GM12878 (cell line): ENCODE measurements at regions not wholly inside any gene's neighbourhood (a gene's known extent, or its start where the extent isn't known, plus 50 kb on each side); places are given as distances from the start of the nearest gene placed in this dataset.

ENCODE experiments used
- ATAC-seq: fragments of 200-7000 bp; cut with Tn5 transposase; 3 replicates; pipeline ENCODE4 v1.9.1; 2020; ENCODE audit warnings: mild to moderate bottlenecking, moderate library complexity
- BruUV-seq: library from RNA; stranded (reverse); fragments of 400-500 nt; replicated peaks from 2 replicates; lab custom pipeline; 2021; lab: Mats Ljungman, UMichigan
- CTCF ChIA-PET: fragments of 300-600 bp; sonication (Branson Sonifier 250); formaldehyde crosslinking; extraction: SDS; loops from one replicate; lab custom pipeline; 2021; ENCODE audit warnings: inconsistent platforms; lab: Yijun Ruan, JAX
- POLR2A ChIA-PET: fragments of 350-600 bp; formaldehyde crosslinking; extraction: SDS; loops from one replicate; lab custom pipeline; 2021; ENCODE audit warnings: inconsistent platforms; lab: Charles Lee
- RAD21 ChIA-PET: fragments of 300-600 bp; sonication (Branson Sonifier 250); formaldehyde crosslinking; loops from one replicate; lab custom pipeline; 2023; ENCODE audit warnings: antibody characterized with exemption; ENCODE audit not compliant: unreplicated experiment; lab: Charles Lee
- SMC1A ChIA-PET: fragments of 300-600 bp; sonication (Branson Sonifier 250); formaldehyde crosslinking; loops from one replicate; lab custom pipeline; 2023; ENCODE audit not compliant: unreplicated experiment, uncharacterized antibody; lab: Charles Lee
- DNase-seq: peaks from one replicate; pipeline ENCODE4 v3.0.0-alpha.2; 2011; ENCODE audit warnings: low read depth, low spot score
- FAIRE-seq: peaks from 3 replicates; lab custom pipeline; 2011; peaks lifted over from hg19 to GRCh38; lab: Jason Lieb, UNC
- H2AFZ ChIP-seq: 2 replicates; pipeline ENCODE4 v1.6.0; 2011; ENCODE audit warnings: low read depth, low read length, control low read depth; ENCODE audit not compliant: control insufficient read depth
- H3K27ac ChIP-seq: 2 replicates; pipeline ENCODE4 v1.5.1; 2011; ENCODE audit warnings: control low read depth; ENCODE audit not compliant: control insufficient read depth, insufficient read depth
- H3K27me3 ChIP-seq, 2 experiments: replicated peaks in 1 of 2; 2 replicates each; pipeline versions ENCODE4 v1.6.0 to v1.6.1; 2011; ENCODE audit warnings: low read length in 1 of 2; ENCODE audit not compliant: control insufficient read depth in 2 of 2, insufficient read depth in 2 of 2
- H3K36me3 ChIP-seq, 2 experiments: 2 replicates each; pipeline ENCODE4 v1.5.1; 2011; ENCODE audit warnings: low read length in 1 of 2; ENCODE audit not compliant: control insufficient read depth in 2 of 2, insufficient read depth in 2 of 2
- H3K4me1 ChIP-seq: 2 replicates; pipeline ENCODE4 v1.6.1; 2011; ENCODE audit warnings: mild to moderate bottlenecking, low read length, moderate library complexity, mixed read lengths; ENCODE audit not compliant: control insufficient read depth, insufficient read depth
- H3K4me2 ChIP-seq: 2 replicates; pipeline ENCODE4 v1.6.0; 2011; ENCODE audit warnings: control low read depth; ENCODE audit not compliant: control insufficient read depth, insufficient read depth
- H3K4me3 ChIP-seq: fragments of 200-600 bp; sonication (generic); 2 replicates; pipeline ENCODE4 v1.5.1; 2016
- H3K79me2 ChIP-seq: 2 replicates; pipeline ENCODE4 v1.6.0; 2011; ENCODE audit warnings: low read length; ENCODE audit not compliant: control insufficient read depth, insufficient read depth
- H3K9ac ChIP-seq: 2 replicates; pipeline ENCODE4 v1.8.0; 2011; ENCODE audit warnings: low read length, control low read depth, mixed read lengths; ENCODE audit not compliant: control insufficient read depth, insufficient read depth
- H3K9me3 ChIP-seq: replicated peaks from 3 replicates; pipeline ENCODE4 v1.5.1; 2011; ENCODE audit warnings: mild to moderate bottlenecking, low read length; ENCODE audit not compliant: control insufficient read depth, insufficient read depth
- H4K20me1 ChIP-seq: 2 replicates; pipeline ENCODE4 v1.6.0; 2011; ENCODE audit not compliant: control insufficient read depth, insufficient read depth
- ASH2L ChIP-seq: fragments of 300-600, 200-600 bp; sonication (generic); IDR thresholded peaks from 2 replicates; pipeline ENCODE4 v1.6.1; 2017; ENCODE audit warnings: low read depth, mild to moderate bottlenecking, borderline replicate concordance
- ATF7 ChIP-seq: fragments of 450-650 bp; IDR thresholded peaks from 2 replicates; pipeline ENCODE4 v1.6.1; 2016; ENCODE audit warnings: low read depth, mild to moderate bottlenecking
- EZH2 ChIP-seq: IDR thresholded peaks from 2 replicates; pipeline ENCODE4 v1.6.1; 2012; ENCODE audit warnings: low read depth, mild to moderate bottlenecking, control low read depth, inconsistent platforms, low read length, borderline replicate concordance; ENCODE audit not compliant: control insufficient read depth
- KDM1A ChIP-seq: fragments of 200-600 bp; sonication (generic); IDR thresholded peaks from 2 replicates; pipeline ENCODE4 v1.6.1; 2016; ENCODE audit warnings: borderline replicate concordance
- MEF2A ChIP-seq: IDR thresholded peaks from 2 replicates; pipeline ENCODE4 v1.6.1; 2011; ENCODE audit warnings: low read depth, mild to moderate bottlenecking, low read length, moderate library complexity; ENCODE audit not compliant: insufficient read depth
- PML ChIP-seq: IDR thresholded peaks from 2 replicates; pipeline ENCODE4 v1.6.1; 2012; ENCODE audit warnings: low read length, inconsistent platforms
- POLR2AphosphoS2 ChIP-seq: IDR thresholded peaks from 2 replicates; pipeline ENCODE4 v1.6.1; 2011; ENCODE audit warnings: low read depth, mild to moderate bottlenecking, low read length, improper control_type of control experiment, moderate library complexity
- RB1 ChIP-seq: fragments of 450-650 bp; formaldehyde crosslinking; IDR thresholded peaks from 2 replicates; pipeline ENCODE4 v1.6.1; 2017; ENCODE audit warnings: mild to moderate bottlenecking, borderline replicate concordance
- RBBP5 ChIP-seq: fragments of 200-600 bp; sonication (generic); conservative IDR thresholded peaks from 2 replicates; pipeline ENCODE4 v1.6.1; 2016
- SP1 ChIP-seq: IDR thresholded peaks from one replicate; pipeline ENCODE4 v1.6.1; 2011; ENCODE audit warnings: low read depth, low read length
- SRF ChIP-seq, 2 experiments: IDR thresholded peaks; 2 replicates each; pipeline ENCODE4 v1.6.1; 2011; ENCODE audit warnings: low read depth in 2 of 2, low read length in 2 of 2, mild to moderate bottlenecking in 1 of 2, moderate library complexity in 1 of 2
- TBL1XR1 ChIP-seq: IDR thresholded peaks from 2 replicates; pipeline ENCODE4 v1.6.1; 2012; ENCODE audit warnings: low read depth, low read length, improper control_type of control experiment
- ZZZ3 ChIP-seq: IDR thresholded peaks from 2 replicates; pipeline ENCODE4 v1.6.1; 2011; ENCODE audit warnings: low read depth; ENCODE audit not compliant: control insufficient read depth, insufficient read length
- WGBS: methylation state at CpG from one replicate; pipeline ENCODE4 v1.1.6; 2016; ENCODE audit warnings: low lambda C conversion rate; ENCODE audit not compliant: insufficient replicate concordance, insufficient coverage; ENCODE audit errors: missing lambda C conversion rate; 5-methylcytosine and 5-hydroxymethylcytosine counted together
- in situ Hi-C: fragments of 300-500 bp; cut with MboI; formaldehyde crosslinking; loops from 9 replicates; pipeline ENCODE4 v1.14.3; 2018; ENCODE audit warnings: mixed read lengths
- intact Hi-C: fragments of 100-400 bp; cut with micrococcal nuclease; formaldehyde crosslinking; loops from one replicate; pipeline ENCODE4 v1.14.2; 2022; ENCODE audit not compliant: unreplicated experiment
- TF ChIP-seq, protein P1 (sequence below): fragments of 450-650 bp; IDR thresholded peaks from 2 replicates; pipeline ENCODE4 v1.6.1; 2016; ENCODE audit warnings: mild to moderate bottlenecking
- TF ChIP-seq, protein P2 (sequence below): fragments of 150-350 bp; IDR thresholded peaks from 2 replicates; pipeline ENCODE4 v1.6.1; 2016; ENCODE audit warnings: low read depth, low read length
- TF ChIP-seq, protein P3 (sequence below), 3 experiments: IDR thresholded peaks in 2 of 3; conservative IDR thresholded peaks in 1 of 3; 2 replicates each; pipeline ENCODE4 v1.5.1; 2011; ENCODE audit warnings: low read depth in 3 of 3, low read length in 3 of 3, mild to moderate bottlenecking in 3 of 3, control low read depth in 2 of 3, moderate library complexity in 2 of 3, inconsistent platforms in 1 of 3, mixed read lengths in 1 of 3; ENCODE audit not compliant: control insufficient read depth in 2 of 3, insufficient read depth in 1 of 3; ENCODE audit errors: extremely low read depth in 1 of 3
- TF ChIP-seq, protein P4 (sequence below): IDR thresholded peaks from 2 replicates; pipeline ENCODE4 v1.6.1; 2012; ENCODE audit warnings: low read depth, low read length, improper control_type of control experiment

DNA sequence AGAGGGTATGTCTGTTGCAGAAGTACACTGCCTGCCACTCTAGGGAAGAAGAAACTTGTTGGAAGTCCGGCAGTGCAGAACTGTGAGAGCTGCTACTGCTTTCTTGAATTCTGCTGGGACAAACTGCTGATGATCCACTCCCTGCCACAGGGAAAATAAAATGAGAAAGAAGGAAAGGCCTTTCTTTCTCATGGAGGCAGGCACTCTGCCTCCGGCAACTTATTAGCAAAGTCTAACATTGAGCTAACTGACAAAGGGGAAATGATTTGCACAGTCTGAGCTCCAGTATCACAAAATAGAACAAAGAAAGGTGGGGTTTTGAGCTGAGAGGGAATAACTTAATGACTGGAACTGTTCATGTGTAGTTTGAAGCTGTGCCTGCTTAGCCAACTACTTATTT lies 134.6 kb downstream of the AASDHPPT start:
- Histone ChIP-seq H3K79me2 (no peaks in the 10 kb centered on the region), H3K27ac (no peak overlapping the region), H3K4me3 (no peak overlapping the region), H4K20me1 (no peaks in the 10 kb centered on the region), H3K9me3 (no peaks in the 10 kb centered on the region), H3K27me3 (no peaks in the 10 kb centered on the region), H3K4me2 (no peak overlapping the region), H3K36me3 (no peaks in the 10 kb centered on the region), H2AFZ (no peak overlapping the region), H3K4me1 (no peaks in the 10 kb centered on the region), H3K9ac (no peak overlapping the region)
- POLR2A ChIA-PET, result no interaction called here
- 28% methylated on average over 2 of the region's 2 CpGs for WGBS
- ATAC-seq (no peak), DNase-seq (no peak), FAIRE-seq (no peak)
- in situ Hi-C loops (no loop called here), intact Hi-C loops (no loop called here)
- CTCF ChIA-PET, result no interaction called here
- no TSS peak for BruUV-seq
- SMC1A ChIA-PET, result interaction anchor here (1.2 to 1.9 kb wide), 2 partner anchors 54 to 56 kb away, joined by 4 read pairs; no protein-coding TSS in a partner anchor
- RAD21 ChIA-PET, result no interaction called here
- no peak for TF ChIP-seq ASH2L
- no peak for TF ChIP-seq ZZZ3
- no peak for TF ChIP-seq RB1
- no peak for TF ChIP-seq MEF2A
- TF ChIP-seq SRF (IDR thresholded peaks at IDR 0.05; ENCODE audit: low read depth in 2 of 2, low read length in 2 of 2), result no peak
- no peak for TF ChIP-seq ATF7
- TF ChIP-seq EZH2, result no peak
- TF ChIP-seq POLR2AphosphoS2, result no peak
- no peak for TF ChIP-seq KDM1A
- TF ChIP-seq, protein P1, sequence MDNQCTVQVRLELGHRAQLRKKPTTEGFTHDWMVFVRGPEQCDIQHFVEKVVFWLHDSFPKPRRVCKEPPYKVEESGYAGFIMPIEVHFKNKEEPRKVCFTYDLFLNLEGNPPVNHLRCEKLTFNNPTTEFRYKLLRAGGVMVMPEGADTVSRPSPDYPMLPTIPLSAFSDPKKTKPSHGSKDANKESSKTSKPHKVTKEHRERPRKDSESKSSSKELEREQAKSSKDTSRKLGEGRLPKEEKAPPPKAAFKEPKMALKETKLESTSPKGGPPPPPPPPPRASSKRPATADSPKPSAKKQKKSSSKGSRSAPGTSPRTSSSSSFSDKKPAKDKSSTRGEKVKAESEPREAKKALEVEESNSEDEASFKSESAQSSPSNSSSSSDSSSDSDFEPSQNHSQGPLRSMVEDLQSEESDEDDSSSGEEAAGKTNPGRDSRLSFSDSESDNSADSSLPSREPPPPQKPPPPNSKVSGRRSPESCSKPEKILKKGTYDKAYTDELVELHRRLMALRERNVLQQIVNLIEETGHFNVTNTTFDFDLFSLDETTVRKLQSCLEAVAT, result no peak
- TF ChIP-seq PML, result no peak
- no peak for TF ChIP-seq SP1
- no peak for TF ChIP-seq RBBP5
- TF ChIP-seq TBL1XR1, result no peak
- TF ChIP-seq, protein P2, sequence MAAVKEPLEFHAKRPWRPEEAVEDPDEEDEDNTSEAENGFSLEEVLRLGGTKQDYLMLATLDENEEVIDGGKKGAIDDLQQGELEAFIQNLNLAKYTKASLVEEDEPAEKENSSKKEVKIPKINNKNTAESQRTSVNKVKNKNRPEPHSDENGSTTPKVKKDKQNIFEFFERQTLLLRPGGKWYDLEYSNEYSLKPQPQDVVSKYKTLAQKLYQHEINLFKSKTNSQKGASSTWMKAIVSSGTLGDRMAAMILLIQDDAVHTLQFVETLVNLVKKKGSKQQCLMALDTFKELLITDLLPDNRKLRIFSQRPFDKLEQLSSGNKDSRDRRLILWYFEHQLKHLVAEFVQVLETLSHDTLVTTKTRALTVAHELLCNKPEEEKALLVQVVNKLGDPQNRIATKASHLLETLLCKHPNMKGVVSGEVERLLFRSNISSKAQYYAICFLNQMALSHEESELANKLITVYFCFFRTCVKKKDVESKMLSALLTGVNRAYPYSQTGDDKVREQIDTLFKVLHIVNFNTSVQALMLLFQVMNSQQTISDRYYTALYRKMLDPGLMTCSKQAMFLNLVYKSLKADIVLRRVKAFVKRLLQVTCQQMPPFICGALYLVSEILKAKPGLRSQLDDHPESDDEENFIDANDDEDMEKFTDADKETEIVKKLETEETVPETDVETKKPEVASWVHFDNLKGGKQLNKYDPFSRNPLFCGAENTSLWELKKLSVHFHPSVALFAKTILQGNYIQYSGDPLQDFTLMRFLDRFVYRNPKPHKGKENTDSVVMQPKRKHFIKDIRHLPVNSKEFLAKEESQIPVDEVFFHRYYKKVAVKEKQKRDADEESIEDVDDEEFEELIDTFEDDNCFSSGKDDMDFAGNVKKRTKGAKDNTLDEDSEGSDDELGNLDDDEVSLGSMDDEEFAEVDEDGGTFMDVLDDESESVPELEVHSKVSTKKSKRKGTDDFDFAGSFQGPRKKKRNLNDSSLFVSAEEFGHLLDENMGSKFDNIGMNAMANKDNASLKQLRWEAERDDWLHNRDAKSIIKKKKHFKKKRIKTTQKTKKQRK, result no peak
- TF ChIP-seq, protein P3, sequence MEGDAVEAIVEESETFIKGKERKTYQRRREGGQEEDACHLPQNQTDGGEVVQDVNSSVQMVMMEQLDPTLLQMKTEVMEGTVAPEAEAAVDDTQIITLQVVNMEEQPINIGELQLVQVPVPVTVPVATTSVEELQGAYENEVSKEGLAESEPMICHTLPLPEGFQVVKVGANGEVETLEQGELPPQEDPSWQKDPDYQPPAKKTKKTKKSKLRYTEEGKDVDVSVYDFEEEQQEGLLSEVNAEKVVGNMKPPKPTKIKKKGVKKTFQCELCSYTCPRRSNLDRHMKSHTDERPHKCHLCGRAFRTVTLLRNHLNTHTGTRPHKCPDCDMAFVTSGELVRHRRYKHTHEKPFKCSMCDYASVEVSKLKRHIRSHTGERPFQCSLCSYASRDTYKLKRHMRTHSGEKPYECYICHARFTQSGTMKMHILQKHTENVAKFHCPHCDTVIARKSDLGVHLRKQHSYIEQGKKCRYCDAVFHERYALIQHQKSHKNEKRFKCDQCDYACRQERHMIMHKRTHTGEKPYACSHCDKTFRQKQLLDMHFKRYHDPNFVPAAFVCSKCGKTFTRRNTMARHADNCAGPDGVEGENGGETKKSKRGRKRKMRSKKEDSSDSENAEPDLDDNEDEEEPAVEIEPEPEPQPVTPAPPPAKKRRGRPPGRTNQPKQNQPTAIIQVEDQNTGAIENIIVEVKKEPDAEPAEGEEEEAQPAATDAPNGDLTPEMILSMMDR (IDR thresholded peaks at IDR 0.05 in 2 of 3, conservative IDR thresholded peaks at IDR 0.05 in 1 of 3; ENCODE audit: control insufficient read depth in 2 of 3, extremely low read depth in 1 of 3, insufficient read depth in 1 of 3, low read depth in 3 of 3, low read length in 3 of 3), result no peak
- TF ChIP-seq, protein P4, sequence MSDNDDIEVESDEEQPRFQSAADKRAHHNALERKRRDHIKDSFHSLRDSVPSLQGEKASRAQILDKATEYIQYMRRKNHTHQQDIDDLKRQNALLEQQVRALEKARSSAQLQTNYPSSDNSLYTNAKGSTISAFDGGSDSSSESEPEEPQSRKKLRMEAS, result no peak
